HL-60 (cell line): ENCODE measurements at regions not wholly inside any gene's neighbourhood (a gene's known extent, or its start where the extent isn't known, plus 50 kb on each side); places are given as distances from the start of the nearest gene placed in this dataset.

Experiments used
- CTCF ChIP-seq: IDR thresholded peaks from one replicate; pipeline ENCODE4 v1.5.1; 2011; ENCODE audit warnings: low read length, control low read depth, inconsistent platforms; ENCODE audit not compliant: insufficient read depth
- GABPA ChIP-seq: IDR thresholded peaks from 2 replicates; pipeline ENCODE4 v1.6.1; 2012; ENCODE audit warnings: low read depth
- POLR2AphosphoS5 ChIP-seq: IDR thresholded peaks from 2 replicates; pipeline ENCODE4 v1.6.1; 2012; ENCODE audit warnings: low read depth
- SPI1 ChIP-seq: IDR thresholded peaks from 2 replicates; pipeline ENCODE4 v1.6.1; 2012; ENCODE audit warnings: low read depth, mild to moderate bottlenecking, borderline replicate concordance
- TF ChIP-seq, protein P1 (sequence below): IDR thresholded peaks from 2 replicates; pipeline ENCODE4 v1.6.1; 2012; ENCODE audit warnings: low read depth; ENCODE audit not compliant: insufficient replicate concordance

DNA sequence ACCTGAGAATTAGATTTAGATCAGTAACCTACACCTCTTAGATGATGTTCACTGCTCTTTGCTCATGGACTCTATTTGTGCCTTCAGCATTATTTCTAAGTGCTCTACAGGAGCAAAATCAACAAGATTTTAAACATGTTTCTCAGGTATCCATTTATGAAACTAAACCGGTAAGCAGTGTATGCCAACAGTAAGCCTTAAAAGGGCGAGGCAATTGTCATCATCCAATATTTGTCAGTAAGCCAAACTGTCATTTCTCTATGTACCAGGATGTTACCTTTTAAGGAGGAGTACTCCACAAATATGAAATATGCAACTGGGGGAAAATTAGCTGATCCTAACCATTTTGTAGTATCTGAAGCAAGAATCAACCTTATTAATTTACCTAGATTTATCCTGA lies 69.6 kb upstream of the ZNF184 start:
- TF ChIP-seq POLR2AphosphoS5 (no peak), CTCF (no peak), GABPA (no peak), SPI1 (no peak)
- TF ChIP-seq, protein P1, sequence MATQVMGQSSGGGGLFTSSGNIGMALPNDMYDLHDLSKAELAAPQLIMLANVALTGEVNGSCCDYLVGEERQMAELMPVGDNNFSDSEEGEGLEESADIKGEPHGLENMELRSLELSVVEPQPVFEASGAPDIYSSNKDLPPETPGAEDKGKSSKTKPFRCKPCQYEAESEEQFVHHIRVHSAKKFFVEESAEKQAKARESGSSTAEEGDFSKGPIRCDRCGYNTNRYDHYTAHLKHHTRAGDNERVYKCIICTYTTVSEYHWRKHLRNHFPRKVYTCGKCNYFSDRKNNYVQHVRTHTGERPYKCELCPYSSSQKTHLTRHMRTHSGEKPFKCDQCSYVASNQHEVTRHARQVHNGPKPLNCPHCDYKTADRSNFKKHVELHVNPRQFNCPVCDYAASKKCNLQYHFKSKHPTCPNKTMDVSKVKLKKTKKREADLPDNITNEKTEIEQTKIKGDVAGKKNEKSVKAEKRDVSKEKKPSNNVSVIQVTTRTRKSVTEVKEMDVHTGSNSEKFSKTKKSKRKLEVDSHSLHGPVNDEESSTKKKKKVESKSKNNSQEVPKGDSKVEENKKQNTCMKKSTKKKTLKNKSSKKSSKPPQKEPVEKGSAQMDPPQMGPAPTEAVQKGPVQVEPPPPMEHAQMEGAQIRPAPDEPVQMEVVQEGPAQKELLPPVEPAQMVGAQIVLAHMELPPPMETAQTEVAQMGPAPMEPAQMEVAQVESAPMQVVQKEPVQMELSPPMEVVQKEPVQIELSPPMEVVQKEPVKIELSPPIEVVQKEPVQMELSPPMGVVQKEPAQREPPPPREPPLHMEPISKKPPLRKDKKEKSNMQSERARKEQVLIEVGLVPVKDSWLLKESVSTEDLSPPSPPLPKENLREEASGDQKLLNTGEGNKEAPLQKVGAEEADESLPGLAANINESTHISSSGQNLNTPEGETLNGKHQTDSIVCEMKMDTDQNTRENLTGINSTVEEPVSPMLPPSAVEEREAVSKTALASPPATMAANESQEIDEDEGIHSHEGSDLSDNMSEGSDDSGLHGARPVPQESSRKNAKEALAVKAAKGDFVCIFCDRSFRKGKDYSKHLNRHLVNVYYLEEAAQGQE = no peak
